Caco-2 (cell line): ENCODE measurements at regions not wholly inside any gene's neighbourhood (a gene's known extent, or its start where the extent isn't known, plus 50 kb on each side); places are given as distances from the start of the nearest gene placed in this dataset.
"Not testable (repeated sequence)": the region's sequence is repeated elsewhere in the genome, so short reads cannot be mapped to it uniquely, and the experiment has no call there.

Experiments
- BruUV-seq: library from RNA; stranded (reverse); fragments of 400-500 nt; replicated peaks from 2 replicates; lab custom pipeline; 2021; lab: Mats Ljungman, UMichigan
- CTCF ChIA-PET: fragments of 300-600 bp; sonication (Branson Sonifier 250); formaldehyde crosslinking; loops from one replicate; lab custom pipeline; 2022; ENCODE audit warnings: antibody characterized with exemption; lab: Charles Lee
- POLR2A ChIA-PET: fragments of 300-600 bp; sonication (Branson Sonifier 250); formaldehyde crosslinking; loops from one replicate; lab custom pipeline; 2022; ENCODE audit warnings: antibody characterized with exemption; lab: Charles Lee
- DNase-seq, 2 experiments: peaks; one replicate each; pipeline versions ENCODE4 v3.0.0 to v3.0.0-alpha.2; 2020 to 2022
- H3K27me3 ChIP-seq: replicated peaks from 2 replicates; pipeline ENCODE4 v1.6.0; 2011; ENCODE audit warnings: low read length; ENCODE audit not compliant: control insufficient read depth, insufficient read depth
- H3K36me3 ChIP-seq: 2 replicates; pipeline ENCODE4 v1.5.1; 2011; ENCODE audit warnings: low read length; ENCODE audit not compliant: control insufficient read depth, insufficient read depth
- H3K4me1 ChIP-seq: fragments of 250-450 bp; sonication (Bioruptor Pico); 2 replicates; pipeline ENCODE4 v1.5.1; 2020; ENCODE audit warnings: mild to moderate bottlenecking
- H3K4me3 ChIP-seq: 2 replicates; pipeline ENCODE4 v1.5.1; 2011; ENCODE audit warnings: low read depth, mild to moderate bottlenecking, control low read depth, low read length
- H3K9me3 ChIP-seq: fragments of 250-450 bp; sonication (Bioruptor Pico); 2 replicates; pipeline ENCODE4 v1.5.1; 2020; ENCODE audit warnings: mild to moderate bottlenecking, moderate library complexity
- H3K27ac Mint-ChIP-seq: one replicate; pipeline ENCODE4 v1.8.0; 2022; ENCODE audit warnings: mixed read lengths; ENCODE audit not compliant: unreplicated experiment
- H3K27me3 Mint-ChIP-seq: one replicate; pipeline ENCODE4 v1.8.0; 2022; ENCODE audit warnings: mixed read lengths; ENCODE audit not compliant: insufficient read depth, unreplicated experiment
- H3K36me3 Mint-ChIP-seq: one replicate; pipeline ENCODE4 v1.8.0; 2022; ENCODE audit warnings: mild to moderate bottlenecking, mixed read lengths; ENCODE audit not compliant: insufficient read depth, unreplicated experiment
- H3K4me1 Mint-ChIP-seq: one replicate; pipeline ENCODE4 v1.8.0; 2022; ENCODE audit warnings: low read depth, mixed read lengths; ENCODE audit not compliant: unreplicated experiment
- H3K4me3 Mint-ChIP-seq: one replicate; pipeline ENCODE4 v1.8.0; 2022; ENCODE audit warnings: mild to moderate bottlenecking, moderate library complexity, mixed read lengths; ENCODE audit not compliant: unreplicated experiment
- H3K9me3 Mint-ChIP-seq: one replicate; pipeline ENCODE4 v1.8.0; 2022; ENCODE audit warnings: mixed read lengths; ENCODE audit not compliant: unreplicated experiment
- intact Hi-C: fragments of 100-400 bp; cut with micrococcal nuclease; formaldehyde crosslinking; loops from one replicate; pipeline ENCODE4 v1.10.0; 2022; ENCODE audit not compliant: unreplicated experiment
- TF ChIP-seq, protein P1 (sequence below), 2 experiments: fragments of 200-600 bp in 1 of 2; IDR thresholded peaks; 1 replicate in 1 of 2; 2 replicates in 1 of 2; pipeline versions ENCODE4 v1.5.1 to v1.8.0; 2011 to 2022; ENCODE audit warnings: antibody characterized with exemption in 1 of 2, control low read depth in 1 of 2, inconsistent platforms in 1 of 2, low read depth in 1 of 2, low read length in 1 of 2, mild to moderate bottlenecking in 1 of 2, moderate library complexity in 1 of 2; ENCODE audit not compliant: insufficient read depth in 1 of 2, severe bottlenecking in 1 of 2, unreplicated experiment in 1 of 2

- POLR2A ChIA-PET: no interaction called here
- BruUV-seq: no TSS peak
- no peaks in the 10 kb centered on the region for H3K4me1 ChIP-seq
- no peak overlapping the region for H3K27ac Mint-ChIP-seq
- H3K9me3 ChIP-seq: no peaks in the 10 kb centered on the region
- intact Hi-C loops: no loop called here
- H3K4me3 ChIP-seq: no peak overlapping the region
- H3K36me3 ChIP-seq: no peaks in the 10 kb centered on the region
- no peaks in the 10 kb centered on the region for H3K36me3 Mint-ChIP-seq
- DNase-seq: no peak
- H3K4me1 Mint-ChIP-seq: no peaks in the 10 kb centered on the region
- TF ChIP-seq, protein P1, sequence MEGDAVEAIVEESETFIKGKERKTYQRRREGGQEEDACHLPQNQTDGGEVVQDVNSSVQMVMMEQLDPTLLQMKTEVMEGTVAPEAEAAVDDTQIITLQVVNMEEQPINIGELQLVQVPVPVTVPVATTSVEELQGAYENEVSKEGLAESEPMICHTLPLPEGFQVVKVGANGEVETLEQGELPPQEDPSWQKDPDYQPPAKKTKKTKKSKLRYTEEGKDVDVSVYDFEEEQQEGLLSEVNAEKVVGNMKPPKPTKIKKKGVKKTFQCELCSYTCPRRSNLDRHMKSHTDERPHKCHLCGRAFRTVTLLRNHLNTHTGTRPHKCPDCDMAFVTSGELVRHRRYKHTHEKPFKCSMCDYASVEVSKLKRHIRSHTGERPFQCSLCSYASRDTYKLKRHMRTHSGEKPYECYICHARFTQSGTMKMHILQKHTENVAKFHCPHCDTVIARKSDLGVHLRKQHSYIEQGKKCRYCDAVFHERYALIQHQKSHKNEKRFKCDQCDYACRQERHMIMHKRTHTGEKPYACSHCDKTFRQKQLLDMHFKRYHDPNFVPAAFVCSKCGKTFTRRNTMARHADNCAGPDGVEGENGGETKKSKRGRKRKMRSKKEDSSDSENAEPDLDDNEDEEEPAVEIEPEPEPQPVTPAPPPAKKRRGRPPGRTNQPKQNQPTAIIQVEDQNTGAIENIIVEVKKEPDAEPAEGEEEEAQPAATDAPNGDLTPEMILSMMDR (IDR thresholded peaks at IDR 0.05; ENCODE audit: insufficient read depth in 1 of 2, low read depth in 1 of 2, low read length in 1 of 2, severe bottlenecking in 1 of 2, unreplicated experiment in 1 of 2): no peak
- H3K27me3 ChIP-seq: no peaks in the 10 kb centered on the region
- no peak overlapping the region for H3K4me3 Mint-ChIP-seq
- H3K9me3 Mint-ChIP-seq: peaks cover 28% of the 10 kb centered on the region
- no peaks in the 10 kb centered on the region for H3K27me3 Mint-ChIP-seq
- CTCF ChIA-PET: no interaction called here
These were observed 189.1 kb upstream of the ADGRL3 start for GRCh38 chr4:61011051-61011450.

GRCh38 chr4:61011936-61012335 lies 188.2 kb upstream of the ADGRL3 start:
- H3K36me3 ChIP-seq, BruUV-seq, H3K27me3 ChIP-seq, intact Hi-C loops, H3K9me3 ChIP-seq, H3K27ac Mint-ChIP-seq, POLR2A ChIA-PET, H3K4me3 ChIP-seq, H3K4me3 Mint-ChIP-seq, H3K27me3 Mint-ChIP-seq, H3K4me1 Mint-ChIP-seq, DNase-seq, H3K36me3 Mint-ChIP-seq, CTCF ChIA-PET, H3K4me1 ChIP-seq: not testable (repeated sequence)
- H3K9me3 Mint-ChIP-seq: peaks cover 28% of the 10 kb centered on the region

DNA sequence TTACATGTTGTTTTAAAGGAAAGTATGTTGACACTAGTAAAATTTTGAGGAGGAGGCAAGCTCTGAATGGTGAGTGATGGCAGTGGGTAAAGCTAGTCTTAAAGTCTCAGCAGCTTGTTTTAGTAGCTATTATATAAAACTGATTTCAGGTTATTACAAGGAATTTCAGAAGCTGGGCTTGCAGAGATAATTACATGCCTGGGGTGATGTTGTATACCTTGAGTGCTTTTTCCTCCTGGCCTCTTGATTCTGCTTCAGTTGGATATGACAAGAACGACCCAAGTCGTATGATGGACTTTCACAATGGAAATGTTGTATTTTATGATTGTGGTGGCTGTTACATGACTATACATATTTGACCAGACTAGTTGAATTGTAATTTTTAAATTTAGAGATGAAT lies 175.5 kb upstream of the ADGRL3 start:
- Mint-ChIP-seq H3K36me3 (no peaks in the 10 kb centered on the region), H3K27me3 (no peaks in the 10 kb centered on the region), H3K4me3 (no peak overlapping the region), H3K4me1 (no peaks in the 10 kb centered on the region), H3K9me3 (peaks cover 10% of the 10 kb centered on the region), H3K27ac (no peak overlapping the region)
- ChIA-PET POLR2A (no interaction called here), CTCF (no interaction called here)
- no peaks in the 10 kb centered on the region for H3K4me1 ChIP-seq
- no peaks in the 10 kb centered on the region for H3K27me3 ChIP-seq
- no peaks in the 10 kb centered on the region for H3K36me3 ChIP-seq
- no peaks in the 10 kb centered on the region; the same call in 1 of the 2 replicates for H3K9me3 ChIP-seq
- TF ChIP-seq, protein P1 (IDR thresholded peaks at IDR 0.05; ENCODE audit: insufficient read depth in 1 of 2, low read depth in 1 of 2, low read length in 1 of 2, severe bottlenecking in 1 of 2, unreplicated experiment in 1 of 2): no peak
- DNase-seq: no peak
- BruUV-seq: no TSS peak
- intact Hi-C loops: no loop called here
- no peak overlapping the region for H3K4me3 ChIP-seq

GRCh38 chr4:61027939-61028338 lies 172.2 kb upstream of the ADGRL3 start:
- no peaks in the 10 kb centered on the region for H3K27me3 Mint-ChIP-seq
- no peaks in the 10 kb centered on the region for H3K4me1 ChIP-seq
- intact Hi-C loops: no loop called here
- DNase-seq: no peak
- H3K4me3 Mint-ChIP-seq: no peak overlapping the region
- TF ChIP-seq, protein P1 (IDR thresholded peaks at IDR 0.05; ENCODE audit: insufficient read depth in 1 of 2, low read depth in 1 of 2, low read length in 1 of 2, severe bottlenecking in 1 of 2, unreplicated experiment in 1 of 2): no peak
- no peaks in the 10 kb centered on the region for H3K4me1 Mint-ChIP-seq
- no peak overlapping the region for H3K27ac Mint-ChIP-seq
- CTCF ChIA-PET: no interaction called here
- no peaks in the 10 kb centered on the region for H3K27me3 ChIP-seq
- no peak overlapping the region for H3K4me3 ChIP-seq
- no peaks in the 10 kb centered on the region for H3K36me3 Mint-ChIP-seq
- POLR2A ChIA-PET: no interaction called here
- BruUV-seq: no TSS peak
- no peaks in the 10 kb centered on the region; the same call in 1 of the 2 replicates for H3K9me3 ChIP-seq
- H3K9me3 Mint-ChIP-seq: no peaks in the 10 kb centered on the region
- H3K36me3 ChIP-seq: no peaks in the 10 kb centered on the region
